ENCODE measurements at regions not wholly inside any gene's neighbourhood (a gene's known extent, or its start where the extent isn't known, plus 50 kb on each side); places are given as distances from the start of the nearest gene placed in this dataset.

GRCh38 chr3:29186982-29187725 lies 93.7 kb upstream of the RBMS3 start:
- TF ChIP-seq CTCF (conservative IDR thresholded peaks at IDR 0.05 in 1 of 2, IDR thresholded peaks at IDR 0.05 in 1 of 2; ENCODE audit: low read depth in 1 of 2, low read length in 2 of 2) (no peak), EZH2 (IDR thresholded peaks at IDR 0.05; ENCODE audit: low read length, missing control alignments) (no peak)

Measured in fibroblast of lung (primary cell).